HG03575 (cell line): ENCODE measurements at regions not wholly inside any gene's neighbourhood (a gene's known extent, or its start where the extent isn't known, plus 50 kb on each side); places are given as distances from the start of the nearest gene placed in this dataset.

Experiments used
- ATAC-seq: cut with Tn5 transposase; IDR thresholded peaks from one replicate; pipeline ENCODE4 v1.9.1; 2021; ENCODE audit not compliant: unreplicated experiment, insufficient number of reproducible peaks, low FRiP score; ENCODE audit errors: extremely low read depth

DNA sequence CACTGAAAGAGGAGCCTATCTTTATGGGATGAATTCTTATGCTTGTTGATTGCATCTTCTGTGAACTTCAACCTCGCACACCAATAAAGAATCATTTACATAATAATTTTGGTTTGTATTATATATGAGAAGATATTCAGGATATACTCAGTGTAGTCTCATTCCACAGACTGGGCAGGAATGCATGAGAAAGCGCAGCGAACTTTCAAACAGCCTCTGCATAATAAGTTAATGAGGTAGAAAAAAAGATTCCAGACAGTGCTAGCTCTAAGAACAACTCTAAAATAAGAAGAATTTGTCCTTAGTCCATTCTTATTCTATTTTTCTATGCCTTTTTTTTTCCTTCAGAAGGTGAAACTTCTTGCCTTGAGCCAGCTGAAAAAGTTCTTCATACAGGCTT is 224.3 kb upstream of the CTSO start:
- ATAC-seq = no peak

- ATAC-seq = no peak
Measured at GRCh38 chr4:156176896-156177295, 223.2 kb upstream of the CTSO start.

- ATAC-seq = no peak
Measured at GRCh38 chr4:156173937-156174336, 220.3 kb upstream of the CTSO start.

GRCh38 chr4:156173486-156173885 is 219.8 kb upstream of the CTSO start:
- no peak for ATAC-seq

- no peak for ATAC-seq
Measured at GRCh38 chr4:156169861-156170260, 216.2 kb upstream of the CTSO start.

DNA sequence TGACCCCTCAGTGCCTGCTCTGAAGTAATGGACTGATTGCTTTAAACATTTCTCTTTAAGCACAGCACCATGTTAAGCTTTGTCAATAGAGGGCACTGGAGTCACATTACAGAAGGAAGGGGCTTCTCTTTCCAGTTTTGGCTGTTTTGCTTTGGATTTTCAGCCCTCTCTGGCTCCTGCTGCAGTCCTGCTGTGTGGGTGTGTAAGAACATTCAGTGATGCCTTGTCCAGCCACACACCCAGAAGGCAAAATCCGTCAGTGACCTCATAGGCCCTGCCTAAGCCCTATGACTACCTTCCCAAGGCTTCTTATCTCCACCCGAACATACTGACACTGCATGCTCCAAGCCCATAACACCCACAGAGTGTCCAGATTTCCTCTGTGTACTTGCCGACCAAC is 215.3 kb upstream of the CTSO start:
- ATAC-seq = no peak

- no peak for ATAC-seq
Measured at GRCh38 chr4:156168288-156168687, 214.6 kb upstream of the CTSO start.

DNA sequence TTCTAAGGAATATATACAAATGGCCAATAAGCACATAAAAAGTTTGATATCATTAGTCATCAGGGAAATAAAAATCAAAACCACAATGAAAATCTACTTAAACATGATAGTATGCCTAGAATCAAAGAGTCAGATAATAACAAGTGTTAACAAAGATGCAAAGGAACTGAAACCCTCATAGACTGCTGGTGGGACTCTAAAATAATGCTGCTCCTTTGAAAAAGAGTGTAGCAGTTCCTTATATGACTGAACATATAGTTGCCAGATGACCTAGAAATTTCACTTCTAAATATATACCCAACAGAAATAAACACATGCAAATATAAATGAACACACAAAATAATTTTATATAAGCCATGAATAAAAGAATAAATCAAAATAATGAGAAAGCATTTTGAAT is 205.1 kb upstream of the CTSO start:
- peak; percentile 93 for ATAC-seq

DNA sequence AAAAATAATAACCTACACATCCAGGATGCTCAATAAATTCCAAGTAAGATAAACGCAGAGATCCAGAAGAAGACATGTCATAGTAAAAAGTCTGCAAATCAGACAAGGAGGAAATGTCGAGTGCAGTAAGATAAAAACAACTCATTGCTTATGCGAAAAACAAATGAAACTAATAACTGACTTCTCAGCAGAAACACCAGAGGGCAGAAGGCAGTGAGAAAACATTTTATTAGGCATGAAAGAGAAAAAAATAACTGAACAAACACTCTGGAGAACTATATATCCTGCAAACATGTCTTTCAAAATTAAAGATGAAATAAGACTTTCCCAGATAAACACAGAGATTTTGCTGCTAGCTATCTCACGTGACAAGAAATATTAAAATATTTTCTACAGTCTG is 201.3 kb upstream of the CTSO start:
- ATAC-seq = no peak

DNA sequence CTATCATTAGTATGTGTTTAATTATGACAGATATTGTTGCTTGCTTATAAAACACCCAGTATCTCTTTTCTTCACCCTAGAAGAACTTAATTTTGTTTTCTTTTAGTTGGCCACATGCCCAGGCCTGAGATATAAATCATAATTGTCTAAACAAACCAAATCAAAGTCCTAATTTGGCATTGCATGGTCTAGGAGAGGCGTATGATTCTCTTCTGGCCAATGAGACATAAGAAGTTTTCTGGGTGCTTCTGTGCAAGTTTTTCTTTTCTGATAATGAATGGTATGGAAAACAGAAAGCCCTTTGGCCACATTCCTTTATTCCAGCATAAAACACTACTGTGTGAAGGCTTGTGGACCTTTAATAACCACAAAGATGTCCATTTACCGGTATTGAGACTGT is 192.9 kb upstream of the CTSO start:
- no peak for ATAC-seq

DNA sequence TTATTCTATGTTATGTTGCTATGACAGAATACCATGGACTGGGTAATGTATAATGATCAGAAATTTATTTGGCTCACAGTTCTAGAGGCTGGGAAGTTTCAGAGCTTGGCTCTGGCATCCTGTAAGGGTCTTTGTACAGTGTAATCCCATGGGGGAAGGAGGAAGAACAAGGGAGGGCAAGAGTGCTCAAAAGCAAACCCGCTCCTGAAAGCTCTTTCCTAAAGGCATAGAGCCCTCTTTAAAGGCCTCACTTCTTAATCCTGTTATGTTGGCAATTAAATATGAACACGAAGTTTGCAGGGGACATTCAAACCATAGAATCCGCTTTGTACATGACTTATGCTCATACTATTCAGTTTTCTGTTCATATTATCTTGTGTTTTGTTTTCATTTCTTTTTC is 191.3 kb upstream of the CTSO start:
- ATAC-seq = no peak

- no peak for ATAC-seq
Measured at GRCh38 chr4:156138781-156139280, 185.2 kb upstream of the CTSO start.

- ATAC-seq = no peak
Measured at GRCh38 chr4:156137679-156138473, 184.2 kb upstream of the CTSO start.

GRCh38 chr4:156132196-156132595 is 178.5 kb upstream of the CTSO start:
- ATAC-seq = no peak

- ATAC-seq = no peak
Measured at GRCh38 chr4:156128616-156129015, 174.9 kb upstream of the CTSO start.

DNA sequence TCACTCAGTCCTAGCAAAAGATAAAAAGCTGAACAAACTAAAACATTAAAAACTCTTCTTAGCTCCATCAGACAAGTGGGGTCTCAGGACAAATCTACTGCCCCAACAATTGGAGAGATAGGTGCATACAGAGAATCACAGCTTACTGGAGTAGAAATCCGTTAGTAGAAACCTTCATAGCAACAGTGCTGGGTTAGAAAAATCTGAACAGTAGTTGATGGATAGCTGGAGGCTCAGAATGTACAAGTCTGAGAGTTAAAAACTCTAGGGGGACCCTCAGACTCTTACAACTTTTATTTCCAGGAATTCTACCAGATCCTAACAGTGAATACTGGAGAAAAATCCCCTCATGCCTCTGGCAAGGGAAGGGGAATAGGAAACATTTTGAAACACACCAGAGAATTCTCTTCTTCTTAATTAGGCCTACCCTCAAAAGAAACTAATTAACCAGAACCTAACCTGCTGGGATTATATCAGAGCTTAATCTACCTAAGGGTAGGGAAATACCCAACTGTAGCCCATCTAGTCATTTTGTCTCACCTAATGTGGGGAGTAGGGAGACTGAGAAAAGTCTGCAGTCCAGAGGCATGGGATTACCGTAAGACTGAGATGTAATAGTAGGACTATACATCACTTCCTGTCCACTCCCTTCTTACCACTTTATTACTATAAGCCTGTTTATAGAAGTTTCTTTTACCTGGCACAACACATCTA is 165.0 kb upstream of the CTSO start:
- no peak for ATAC-seq

DNA sequence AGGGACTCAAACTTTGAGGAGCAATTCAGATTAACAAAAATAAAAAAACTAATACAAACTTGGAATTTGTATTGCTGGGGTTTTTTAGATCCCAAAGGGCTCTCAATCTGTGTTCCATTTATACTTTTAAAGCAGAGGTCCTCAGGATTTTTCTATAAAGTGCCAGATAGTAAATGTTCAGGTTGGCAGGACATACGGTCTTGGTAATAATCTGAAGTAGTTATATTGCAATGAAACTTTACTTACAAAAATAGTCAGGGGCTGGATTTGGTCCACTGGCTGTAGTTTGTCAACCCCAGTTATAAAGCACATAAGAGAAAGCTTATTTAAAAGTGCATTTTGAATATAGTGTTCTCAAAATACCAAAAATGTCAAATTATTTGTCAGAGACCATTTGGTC is 164.1 kb upstream of the CTSO start:
- no peak for ATAC-seq

GRCh38 chr4:156116991-156117390 is 163.3 kb upstream of the CTSO start:
- ATAC-seq = no peak

DNA sequence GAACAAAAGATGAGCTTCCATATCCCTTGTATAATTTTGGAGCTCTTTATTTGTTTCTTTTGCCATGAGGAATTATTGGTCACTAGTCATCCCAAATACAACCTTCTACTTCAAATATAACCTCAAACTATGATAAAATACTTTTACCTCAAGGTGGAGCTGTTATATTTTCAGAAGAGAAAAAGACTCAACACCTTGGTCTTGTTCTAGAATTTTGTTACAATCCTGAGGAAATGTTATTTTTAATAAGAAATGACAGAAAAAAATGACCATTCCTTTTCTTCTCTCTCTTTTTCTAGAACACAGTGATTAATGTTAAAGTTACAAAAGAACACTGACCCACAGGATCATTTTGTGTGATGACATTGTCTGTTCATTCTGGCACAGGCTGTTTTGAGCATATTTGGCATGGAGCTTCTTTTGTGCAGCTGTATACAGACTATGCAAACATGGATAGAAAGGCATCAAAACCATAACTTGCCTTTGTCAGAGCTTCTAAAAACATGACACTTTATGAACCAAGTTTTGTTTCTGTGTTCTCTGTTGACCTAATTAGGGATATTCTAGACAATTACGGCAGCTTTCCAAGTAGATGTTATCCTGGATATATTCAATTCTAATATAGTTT is 159.6 kb upstream of the CTSO start:
- ATAC-seq = no peak

DNA sequence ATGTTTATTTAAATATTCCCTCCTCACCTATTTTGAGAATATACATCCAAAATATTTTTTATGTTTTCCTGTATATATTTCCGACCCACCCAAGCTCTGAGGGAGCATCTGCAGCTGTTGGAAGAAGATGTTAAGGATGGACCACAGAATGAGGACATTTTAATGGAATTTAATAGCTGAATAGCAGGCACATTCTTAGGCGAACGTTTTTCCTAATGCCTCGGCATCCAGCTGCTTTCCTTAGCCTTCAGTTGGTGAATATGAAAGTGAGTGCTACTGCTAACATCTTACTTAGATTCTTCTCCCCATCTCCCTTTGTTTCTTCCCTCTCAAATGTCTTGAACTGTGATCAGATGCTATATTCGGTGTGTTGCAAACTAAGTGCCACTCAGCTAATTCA is 158.0 kb upstream of the CTSO start:
- ATAC-seq = no peak
